SU-DHL-6 (cell line): ENCODE measurements at regions not wholly inside any gene's neighbourhood (a gene's known extent, or its start where the extent isn't known, plus 50 kb on each side); places are given as distances from the start of the nearest gene placed in this dataset.

Experiments
- H2AFZ ChIP-seq: fragments of 200-600 bp; sonication (generic); 2 replicates; pipeline ENCODE4 v1.6.1; 2014; ENCODE audit warnings: low read depth, mild to moderate bottlenecking, moderate library complexity, mixed read lengths, antibody characterized with exemption, low read length; ENCODE audit not compliant: severe bottlenecking
- H3F3A ChIP-seq: fragments of 200-600 bp; shearing (Covaris generic); 2 replicates; pipeline ENCODE4 v1.6.0; 2016; ENCODE audit warnings: antibody characterized with exemption, mild to moderate bottlenecking; ENCODE audit not compliant: insufficient read depth
- H3K27ac ChIP-seq: fragments of 200-600 bp; sonication (generic); 2 replicates; pipeline ENCODE4 v1.5.1; 2016; ENCODE audit warnings: low read depth, mild to moderate bottlenecking, low read length, moderate library complexity, mixed read lengths
- H3K27me3 ChIP-seq: fragments of 200-600 bp; sonication (generic), shearing (Covaris generic); 2 replicates; pipeline ENCODE4 v1.6.0; 2014; ENCODE audit warnings: mild to moderate bottlenecking, low read length
- H3K36me3 ChIP-seq: fragments of 200-600 bp; sonication (generic); 2 replicates; pipeline ENCODE4 v1.6.1; 2014; ENCODE audit warnings: mild to moderate bottlenecking, low read length, mixed read lengths
- H3K4me2 ChIP-seq: fragments of 300-600, 200-600 bp; shearing (Covaris generic), sonication (generic); 2 replicates; pipeline ENCODE4 v1.6.0; 2014; ENCODE audit warnings: low read length, low read depth, mild to moderate bottlenecking; ENCODE audit not compliant: poor library complexity, severe bottlenecking
- H3K4me3 ChIP-seq: fragments of 200-600 bp; sonication (generic); 2 replicates; pipeline ENCODE4 v1.5.1; 2014; ENCODE audit warnings: antibody characterized with exemption, low read length, mild to moderate bottlenecking, mixed read lengths; ENCODE audit not compliant: insufficient read depth, poor library complexity, severe bottlenecking
- H3K79me2 ChIP-seq: fragments of 200-600 bp; sonication (generic); 2 replicates; pipeline ENCODE4 v1.6.1; 2014; ENCODE audit warnings: mild to moderate bottlenecking, low read length, moderate library complexity; ENCODE audit not compliant: insufficient read depth
- H3K9ac ChIP-seq: fragments of 200-600 bp; sonication (generic); 2 replicates; pipeline ENCODE4 v1.7.0; 2014; ENCODE audit warnings: mild to moderate bottlenecking, low read length
- H3K9me2 ChIP-seq: fragments of 200-600 bp; sonication (generic); replicated peaks from 2 replicates; pipeline ENCODE4 v1.6.1; 2014; ENCODE audit warnings: low read length; ENCODE audit not compliant: insufficient read depth
- H3K9me3 ChIP-seq: fragments of 200-600 bp; sonication (generic); 2 replicates; pipeline ENCODE4 v1.6.1; 2014; ENCODE audit warnings: low read length, mixed read lengths; ENCODE audit not compliant: insufficient read depth
- H4K20me1 ChIP-seq: fragments of 200-600 bp; sonication (generic); 2 replicates; pipeline ENCODE4 v1.6.1; 2014; ENCODE audit warnings: low read depth, mild to moderate bottlenecking, antibody characterized with exemption, low read length, moderate library complexity, mixed read lengths
- CTCF ChIP-seq: fragments of 200-600 bp; sonication (generic); IDR thresholded peaks from one replicate; pipeline ENCODE4 v1.5.1; 2017; ENCODE audit warnings: antibody characterized with exemption, mild to moderate bottlenecking, low read length, moderate library complexity; ENCODE audit not compliant: insufficient read depth, poor library complexity, severe bottlenecking
- EZH2phosphoT487 ChIP-seq: fragments of 200-600 bp; sonication (generic), shearing (Covaris generic); conservative IDR thresholded peaks from 2 replicates; pipeline ENCODE4 v1.6.1; 2018; ENCODE audit warnings: mild to moderate bottlenecking, antibody characterized with exemption, low read length, moderate library complexity, mixed read lengths

DNA sequence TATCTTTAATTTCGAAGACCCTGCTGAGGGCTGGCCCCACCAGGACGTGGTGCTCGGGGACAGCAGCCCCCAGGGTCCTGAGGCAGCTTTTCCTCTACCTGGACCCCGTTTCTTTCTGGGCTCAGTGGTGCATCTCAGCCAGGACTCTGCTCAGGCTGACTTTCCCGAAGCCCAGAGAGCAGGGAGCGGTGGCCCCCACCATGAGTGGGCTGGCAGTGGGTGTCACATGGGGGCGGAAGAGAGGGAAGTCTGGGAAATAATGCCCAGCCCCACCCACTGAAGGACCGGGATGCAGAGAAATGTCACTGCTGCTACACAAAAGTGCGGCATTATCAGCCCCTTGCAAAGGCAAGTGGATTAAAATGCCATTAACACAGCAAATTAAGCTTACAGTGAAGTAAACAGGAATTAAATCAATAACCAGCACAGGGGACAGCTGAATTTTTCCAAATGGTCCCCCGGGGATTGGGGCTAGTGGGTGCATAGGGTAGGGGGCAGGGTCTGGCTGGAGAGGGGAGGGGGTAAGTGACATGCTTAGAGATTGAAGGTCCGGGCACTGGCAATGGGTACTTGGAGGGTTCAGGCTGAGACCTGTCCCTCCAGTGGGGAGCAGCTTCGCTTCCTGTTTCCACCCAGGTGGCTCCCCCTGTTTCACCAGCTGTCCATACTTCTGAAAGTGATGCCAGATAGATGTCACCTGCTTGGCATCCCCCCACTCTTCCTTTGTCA, 177.3 kb downstream of the URI1 start:
- no peak overlapping the region for H3K4me2 ChIP-seq
- no peak for TF ChIP-seq CTCF
- TF ChIP-seq EZH2phosphoT487: no peak
- H3K9ac ChIP-seq: no peak overlapping the region
- H2AFZ ChIP-seq: no peak overlapping the region
- H3K27ac ChIP-seq: no peak overlapping the region
- no peaks in the 10 kb centered on the region for H3K36me3 ChIP-seq
- no peaks in the 10 kb centered on the region for H3K9me3 ChIP-seq
- no peaks in the 10 kb centered on the region for H3K9me2 ChIP-seq
- no peaks in the 10 kb centered on the region for H4K20me1 ChIP-seq
- H3F3A ChIP-seq: no peaks in the 10 kb centered on the region
- no peaks in the 10 kb centered on the region for H3K79me2 ChIP-seq
- no peaks in the 10 kb centered on the region for H3K27me3 ChIP-seq
- H3K4me3 ChIP-seq: no peak overlapping the region

- Histone ChIP-seq H3K9me3 (no peaks in the 10 kb centered on the region), H2AFZ (no peak overlapping the region), H3F3A (no peaks in the 10 kb centered on the region), H3K9ac (no peak overlapping the region), H3K27ac (no peak overlapping the region), H3K27me3 (no peaks in the 10 kb centered on the region), H3K4me2 (no peak overlapping the region), H4K20me1 (no peaks in the 10 kb centered on the region), H3K4me3 (no peak overlapping the region), H3K9me2 (no peaks in the 10 kb centered on the region), H3K36me3 (no peaks in the 10 kb centered on the region), H3K79me2 (no peaks in the 10 kb centered on the region)
- no peak for TF ChIP-seq EZH2phosphoT487
- no peak for TF ChIP-seq CTCF
Observed at GRCh38 chr19:30120860-30121484, 178.9 kb downstream of the URI1 start.

DNA sequence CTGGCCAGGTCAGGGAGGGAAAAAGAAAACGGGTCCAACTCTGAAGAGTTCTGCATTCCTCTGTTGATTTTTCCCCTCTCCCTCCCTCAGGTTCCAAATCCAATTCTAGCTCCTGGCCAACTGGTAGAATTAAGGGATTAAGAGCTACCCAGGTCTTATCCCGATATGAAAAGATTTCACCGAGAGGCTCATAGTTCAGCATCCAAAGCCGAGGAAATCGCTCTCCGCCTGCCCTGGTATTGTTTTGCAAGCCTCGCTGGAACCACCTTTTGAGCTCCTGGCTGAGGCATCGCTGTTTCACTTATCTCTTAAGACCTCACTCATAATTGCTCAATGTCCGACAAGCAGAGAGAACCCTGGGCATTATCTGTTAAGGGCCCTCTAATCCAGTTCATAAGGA, 180.4 kb downstream of the URI1 start:
- Histone ChIP-seq H3K27ac (no peak overlapping the region), H3F3A (no peaks in the 10 kb centered on the region), H4K20me1 (no peaks in the 10 kb centered on the region), H3K4me3 (no peak overlapping the region), H3K9ac (no peak overlapping the region), H3K9me2 (no peaks in the 10 kb centered on the region), H3K79me2 (no peaks in the 10 kb centered on the region), H3K4me2 (no peak overlapping the region), H2AFZ (no peak overlapping the region), H3K9me3 (no peaks in the 10 kb centered on the region), H3K27me3 (no peaks in the 10 kb centered on the region), H3K36me3 (no peaks in the 10 kb centered on the region)
- TF ChIP-seq CTCF (no peak), EZH2phosphoT487 (no peak)
